B cell (primary cell): ENCODE measurements at regions not wholly inside any gene's neighbourhood (a gene's known extent, or its start where the extent isn't known, plus 50 kb on each side); places are given as distances from the start of the nearest gene placed in this dataset.

Source experiments
- ATAC-seq: fragments of 200-7000 bp; cut with Tn5 transposase; one replicate; pipeline ENCODE4 v1.10.0; 2021; ENCODE audit warnings: low read depth, mild to moderate bottlenecking, moderate number of reproducible peaks, moderate library complexity
- CTCF ChIA-PET: fragments of 350-600 bp; sonication (Branson Sonifier 250); formaldehyde crosslinking; loops from one replicate; lab custom pipeline; 2021; ENCODE audit warnings: antibody characterized with exemption, inconsistent platforms; lab: Charles Lee
- POLR2A ChIA-PET: fragments of 350-600 bp; sonication (Branson Sonifier 250); formaldehyde crosslinking; loops from one replicate; lab custom pipeline; 2021; ENCODE audit warnings: antibody characterized with exemption; lab: Charles Lee
- DNase-seq: peaks from one replicate; pipeline ENCODE4 v3.0.0; 2013
- H2AFZ ChIP-seq: 2 replicates; pipeline ENCODE4 v1.6.1; 2012; ENCODE audit warnings: mild to moderate bottlenecking, low read depth, low read length; ENCODE audit not compliant: insufficient read depth, poor library complexity, severe bottlenecking
- H3K27ac ChIP-seq, 2 donors: 1 replicate in 1 of 2; 2 replicates in 1 of 2; pipeline ENCODE4 v1.5.1; 2012 to 2013; ENCODE audit warnings: low read length in 2 of 2, mild to moderate bottlenecking in 2 of 2, moderate library complexity in 1 of 2
- H3K27me3 ChIP-seq, 4 experiments: fragments of 200-600 bp in 1 of 4; sonication (generic) in 1 of 4; replicated peaks in 1 of 4; 1 replicate in 2 of 4; 2 replicates in 2 of 4; pipeline versions ENCODE4 v1.6.1 to v1.7.0; 2013 to 2016; ENCODE audit warnings: low read length in 3 of 4, mild to moderate bottlenecking in 2 of 4, mixed read lengths in 1 of 4, moderate library complexity in 1 of 4; ENCODE audit not compliant: insufficient read depth in 4 of 4, control insufficient read depth in 3 of 4; ENCODE audit errors: control extremely low read depth in 1 of 4
- H3K36me3 ChIP-seq, 2 experiments: replicated peaks in 1 of 2; 1 replicate in 1 of 2; 2 replicates in 1 of 2; pipeline versions ENCODE4 v1.6.1 to v1.7.1; 2013; ENCODE audit warnings: low read length in 1 of 2; ENCODE audit not compliant: insufficient read depth in 2 of 2, control insufficient read depth in 1 of 2; ENCODE audit errors: control extremely low read depth in 1 of 2, extremely low read depth in 1 of 2
- H3K4me1 ChIP-seq, 2 donors: fragments of 200-600 bp in 1 of 2; sonication (generic) in 1 of 2; 1 replicate in 1 of 2; 2 replicates in 1 of 2; pipeline versions ENCODE4 v1.5.1 to v1.6.1; 2013 to 2017; ENCODE audit warnings: low read length in 2 of 2; ENCODE audit not compliant: control insufficient read depth in 2 of 2, insufficient read depth in 2 of 2
- H3K4me2 ChIP-seq: replicated peaks from 2 replicates; pipeline ENCODE3; 2012; ENCODE audit warnings: mild to moderate bottlenecking, low read depth, low read length; ENCODE audit not compliant: poor library complexity, severe bottlenecking
- H3K4me3 ChIP-seq, 5 experiments: fragments of 200-600 bp in 1 of 5; sonication (generic) in 1 of 5; 1 replicate in 3 of 5; 2 replicates in 2 of 5; pipeline versions ENCODE4 v1.5.1 to v1.7.0; 2011 to 2016; ENCODE audit warnings: low read length in 4 of 5, mild to moderate bottlenecking in 4 of 5, low read depth in 2 of 5, control low read depth in 1 of 5, moderate library complexity in 1 of 5; ENCODE audit not compliant: insufficient read depth in 1 of 5; ENCODE audit errors: control extremely low read depth in 1 of 5, extremely low read depth in 1 of 5
- H3K79me2 ChIP-seq: fragments of 200-600 bp; sonication (generic); one replicate; pipeline ENCODE4 v1.6.0; 2016; ENCODE audit warnings: low read length; ENCODE audit not compliant: control insufficient read depth, insufficient read depth
- H3K9ac ChIP-seq: fragments of 200-600 bp; sonication (generic); 2 replicates; pipeline ENCODE4 v1.6.1; 2017; ENCODE audit warnings: mild to moderate bottlenecking, low read length, moderate library complexity
- H3K9me3 ChIP-seq, 3 donors: one replicate each; pipeline versions ENCODE4 v1.6.1 to v1.7.1; 2013; ENCODE audit warnings: low read length in 2 of 3; ENCODE audit not compliant: control insufficient read depth in 2 of 3, insufficient read depth in 1 of 3; ENCODE audit errors: control extremely low read depth in 1 of 3
- H4K20me1 ChIP-seq: 2 replicates; pipeline ENCODE4 v1.6.0; 2012; ENCODE audit warnings: mild to moderate bottlenecking, low read length; ENCODE audit not compliant: insufficient read depth, control insufficient read depth, poor library complexity, severe bottlenecking
- H3K27ac Mint-ChIP-seq: one replicate; pipeline ENCODE4 v1.8.0; 2021; ENCODE audit warnings: mixed read lengths
- H3K27me3 Mint-ChIP-seq: one replicate; pipeline ENCODE4 v1.8.0; 2021; ENCODE audit warnings: mixed read lengths
- H3K4me1 Mint-ChIP-seq: one replicate; pipeline ENCODE4 v1.8.0; 2021; ENCODE audit warnings: mixed read lengths
- H3K4me3 Mint-ChIP-seq: one replicate; pipeline ENCODE4 v1.8.0; 2021; ENCODE audit warnings: mixed read lengths
- H3K9me3 Mint-ChIP-seq: one replicate; pipeline ENCODE4 v1.8.0; 2022; ENCODE audit warnings: mixed read lengths; ENCODE audit not compliant: insufficient read depth
- CTCF ChIP-seq: fragments of 200-600 bp; IDR thresholded peaks from one replicate; pipeline ENCODE4 v1.8.0; 2022; ENCODE audit warnings: antibody characterized with exemption, mild to moderate bottlenecking
- EZH2 ChIP-seq: IDR thresholded peaks from 2 replicates; pipeline ENCODE4 v1.6.1; 2012; ENCODE audit warnings: borderline replicate concordance, low read depth, mild to moderate bottlenecking, moderate library complexity, low read length; ENCODE audit not compliant: insufficient read depth, poor library complexity, severe bottlenecking
- WGBS: methylation state at CpG from one replicate; pipeline ENCODE4 v1.1.5; 2013; ENCODE audit warnings: missing lambda C conversion rate; ENCODE audit not compliant: insufficient coverage; 5-methylcytosine and 5-hydroxymethylcytosine counted together
- intact Hi-C: fragments of 100-400 bp; cut with micrococcal nuclease; formaldehyde crosslinking; loops from one replicate; pipeline ENCODE4 v1.10.0; 2022

- no peak for ATAC-seq
- Histone ChIP-seq H3K4me2 (no peak overlapping the region), H3K9me3 (peaks cover 0 to 7% (median 0%) of the 10 kb centered on the region in 3 donors), H2AFZ (no peak overlapping the region), H3K36me3 (no peaks in the 10 kb centered on the region), H4K20me1 (no peaks in the 10 kb centered on the region), H3K4me3 (no peak overlapping the region), H3K9ac (no peak overlapping the region), H3K4me1 (no peaks in the 10 kb centered on the region), H3K79me2 (no peaks in the 10 kb centered on the region), H3K27ac (no peak overlapping the region), H3K27me3 (no peaks in the 10 kb centered on the region)
- Mint-ChIP-seq H3K27ac (no peak overlapping the region), H3K9me3 (no peaks in the 10 kb centered on the region), H3K4me1 (no peaks in the 10 kb centered on the region), H3K4me3 (no peak overlapping the region), H3K27me3 (no peaks in the 10 kb centered on the region)
- intact Hi-C loops, result no loop called here
- WGBS, result 67% methylated on average over 4 of the region's 4 CpGs
- CTCF ChIA-PET, result no interaction called here
- POLR2A ChIA-PET, result no interaction called here
- no peak for DNase-seq
- TF ChIP-seq EZH2 (no peak), CTCF (no peak)
Measured at GRCh38 chr4:28686618-28687017, 1826.0 kb downstream of the STIM2 start.

- CTCF ChIA-PET, result no interaction called here
- Mint-ChIP-seq H3K27ac (no peak overlapping the region), H3K9me3 (no peaks in the 10 kb centered on the region), H3K4me3 (no peak overlapping the region), H3K27me3 (no peaks in the 10 kb centered on the region), H3K4me1 (no peaks in the 10 kb centered on the region)
- no peaks in the 10 kb centered on the region for H3K79me2 ChIP-seq
- peaks cover 0 to 3% (median 0%) of the 10 kb centered on the region in 3 donors for H3K9me3 ChIP-seq
- H3K9ac ChIP-seq, result no peak overlapping the region
- POLR2A ChIA-PET, result no interaction called here
- H2AFZ ChIP-seq, result no peak overlapping the region
- no peak for TF ChIP-seq EZH2
- TF ChIP-seq CTCF, result no peak
- WGBS, result no CpG with 5 or more reads among the region's 1 CpG
- H3K4me1 ChIP-seq, result no peaks in the 10 kb centered on the region
- no peak overlapping the region for H3K27ac ChIP-seq
- H3K36me3 ChIP-seq, result no peaks in the 10 kb centered on the region
- H4K20me1 ChIP-seq, result no peaks in the 10 kb centered on the region
- no peak for ATAC-seq
- no peak for DNase-seq
- H3K4me2 ChIP-seq, result no peak overlapping the region
- no peak overlapping the region for H3K4me3 ChIP-seq
- intact Hi-C loops, result no loop called here
- no peaks in the 10 kb centered on the region for H3K27me3 ChIP-seq
Measured at GRCh38 chr4:28690890-28691289, 1830.2 kb downstream of the STIM2 start.
